ENCODE measurements at regions not wholly inside any gene's neighbourhood (a gene's known extent, or its start where the extent isn't known, plus 50 kb on each side); places are given as distances from the start of the nearest gene placed in this dataset.

- no peak overlapping the region for H3K4me3 ChIP-seq (ENCODE audit: low read length)
- H3K9me3 ChIP-seq (replicated peaks; ENCODE audit: low read length): no peaks in the 10 kb centered on the region
- H3K4me2 ChIP-seq (ENCODE audit: low read length): no peak overlapping the region
- H3K36me3 ChIP-seq (ENCODE audit: insufficient read depth, low read length): no peaks in the 10 kb centered on the region
- no peaks in the 10 kb centered on the region for H3K27me3 ChIP-seq (ENCODE audit: control insufficient read depth, insufficient read depth, low read length)
- H3K4me1 ChIP-seq (ENCODE audit: control insufficient read depth, insufficient read depth, low read length): no peaks in the 10 kb centered on the region
- no peak overlapping the region for H3K9ac ChIP-seq (ENCODE audit: low read depth, low read length)
Measured at GRCh38 chrX:87236830-87237440, 280.7 kb upstream of the KLHL4 start.

GRCh38 chrX:87265518-87265917, 252.1 kb upstream of the KLHL4 start:
- Histone ChIP-seq H3K9me3 (replicated peaks; ENCODE audit: low read length) (no peaks in the 10 kb centered on the region), H3K9ac (ENCODE audit: low read depth, low read length) (no peak overlapping the region), H3K27me3 (ENCODE audit: control insufficient read depth, insufficient read depth, low read length) (no peaks in the 10 kb centered on the region), H3K4me1 (ENCODE audit: control insufficient read depth, insufficient read depth, low read length) (no peaks in the 10 kb centered on the region), H3K4me2 (ENCODE audit: low read length) (no peak overlapping the region), H3K36me3 (ENCODE audit: insufficient read depth, low read length) (no peaks in the 10 kb centered on the region), H3K4me3 (ENCODE audit: low read length) (no peak overlapping the region)

GRCh38 chrX:87272491-87272890, 245.1 kb upstream of the KLHL4 start:
- no peak overlapping the region for H3K9ac ChIP-seq (ENCODE audit: low read depth, low read length)
- no peaks in the 10 kb centered on the region for H3K27me3 ChIP-seq (ENCODE audit: control insufficient read depth, insufficient read depth, low read length)

GRCh38 chrX:87299563-87300160, 217.9 kb upstream of the KLHL4 start:
- Histone ChIP-seq H3K9ac (ENCODE audit: low read depth, low read length) (no peak overlapping the region), H3K4me3 (ENCODE audit: low read length) (no peak overlapping the region), H3K27me3 (ENCODE audit: control insufficient read depth, insufficient read depth, low read length) (no peaks in the 10 kb centered on the region), H3K4me2 (ENCODE audit: low read length) (no peak overlapping the region), H3K4me1 (ENCODE audit: control insufficient read depth, insufficient read depth, low read length) (no peaks in the 10 kb centered on the region), H3K9me3 (replicated peaks; ENCODE audit: low read length) (no peaks in the 10 kb centered on the region), H3K36me3 (ENCODE audit: insufficient read depth, low read length) (no peaks in the 10 kb centered on the region)

More at GRCh38 chrX:87272491-87272890, 245.1 kb upstream of the KLHL4 start:
- H3K36me3 ChIP-seq (ENCODE audit: insufficient read depth, low read length): no peaks in the 10 kb centered on the region
- H3K4me2 ChIP-seq (ENCODE audit: low read length): no peak overlapping the region
- no peaks in the 10 kb centered on the region for H3K4me1 ChIP-seq (ENCODE audit: control insufficient read depth, insufficient read depth, low read length)
- H3K9me3 ChIP-seq (replicated peaks; ENCODE audit: low read length): no peaks in the 10 kb centered on the region
- H3K4me3 ChIP-seq (ENCODE audit: low read length): no peak overlapping the region

GRCh38 chrX:87310780-87311179, 206.8 kb upstream of the KLHL4 start:
- Histone ChIP-seq H3K9me3 (replicated peaks; ENCODE audit: low read length) (no peaks in the 10 kb centered on the region), H3K4me2 (ENCODE audit: low read length) (no peak overlapping the region), H3K27me3 (ENCODE audit: control insufficient read depth, insufficient read depth, low read length) (no peaks in the 10 kb centered on the region), H3K4me1 (ENCODE audit: control insufficient read depth, insufficient read depth, low read length) (no peaks in the 10 kb centered on the region), H3K36me3 (ENCODE audit: insufficient read depth, low read length) (no peaks in the 10 kb centered on the region), H3K9ac (ENCODE audit: low read depth, low read length) (no peak overlapping the region), H3K4me3 (ENCODE audit: low read length) (no peak overlapping the region)

GRCh38 chrX:87327267-87327666, 190.3 kb upstream of the KLHL4 start:
- H3K36me3 ChIP-seq (ENCODE audit: insufficient read depth, low read length): no peaks in the 10 kb centered on the region

GRCh38 chrX:87337267-87337666, 180.3 kb upstream of the KLHL4 start:
- Histone ChIP-seq H3K4me3 (ENCODE audit: low read length) (no peak overlapping the region), H3K4me1 (ENCODE audit: control insufficient read depth, insufficient read depth, low read length) (no peaks in the 10 kb centered on the region), H3K9ac (ENCODE audit: low read depth, low read length) (no peak overlapping the region), H3K4me2 (ENCODE audit: low read length) (no peak overlapping the region), H3K27me3 (ENCODE audit: control insufficient read depth, insufficient read depth, low read length) (no peaks in the 10 kb centered on the region), H3K36me3 (ENCODE audit: insufficient read depth, low read length) (no peaks in the 10 kb centered on the region), H3K9me3 (replicated peaks; ENCODE audit: low read length) (no peaks in the 10 kb centered on the region)

More at GRCh38 chrX:87327267-87327666, 190.3 kb upstream of the KLHL4 start:
- Histone ChIP-seq H3K9me3 (replicated peaks; ENCODE audit: low read length) (no peaks in the 10 kb centered on the region), H3K4me1 (ENCODE audit: control insufficient read depth, insufficient read depth, low read length) (no peaks in the 10 kb centered on the region), H3K4me2 (ENCODE audit: low read length) (no peak overlapping the region), H3K27me3 (ENCODE audit: control insufficient read depth, insufficient read depth, low read length) (no peaks in the 10 kb centered on the region), H3K9ac (ENCODE audit: low read depth, low read length) (no peak overlapping the region), H3K4me3 (ENCODE audit: low read length) (no peak overlapping the region)

GRCh38 chrX:87338510-87338909, 179.1 kb upstream of the KLHL4 start:
- Histone ChIP-seq H3K4me2 (ENCODE audit: low read length) (no peak overlapping the region), H3K4me3 (ENCODE audit: low read length) (no peak overlapping the region), H3K9ac (ENCODE audit: low read depth, low read length) (no peak overlapping the region), H3K36me3 (ENCODE audit: insufficient read depth, low read length) (no peaks in the 10 kb centered on the region), H3K4me1 (ENCODE audit: control insufficient read depth, insufficient read depth, low read length) (no peaks in the 10 kb centered on the region), H3K27me3 (ENCODE audit: control insufficient read depth, insufficient read depth, low read length) (no peaks in the 10 kb centered on the region), H3K9me3 (replicated peaks; ENCODE audit: low read length) (no peaks in the 10 kb centered on the region)

GRCh38 chrX:87370865-87371264, 146.7 kb upstream of the KLHL4 start:
- no peak overlapping the region for H3K4me3 ChIP-seq (ENCODE audit: low read length)
- no peak overlapping the region for H3K9ac ChIP-seq (ENCODE audit: low read depth, low read length)
- no peaks in the 10 kb centered on the region for H3K27me3 ChIP-seq (ENCODE audit: control insufficient read depth, insufficient read depth, low read length)
- H3K9me3 ChIP-seq (replicated peaks; ENCODE audit: low read length): no peaks in the 10 kb centered on the region
- H3K4me1 ChIP-seq (ENCODE audit: control insufficient read depth, insufficient read depth, low read length): no peaks in the 10 kb centered on the region
- no peaks in the 10 kb centered on the region for H3K36me3 ChIP-seq (ENCODE audit: insufficient read depth, low read length)
- no peak overlapping the region for H3K4me2 ChIP-seq (ENCODE audit: low read length)

GRCh38 chrX:87374324-87374723, 143.3 kb upstream of the KLHL4 start:
- no peaks in the 10 kb centered on the region for H3K9me3 ChIP-seq (replicated peaks; ENCODE audit: low read length)
- no peak overlapping the region for H3K4me2 ChIP-seq (ENCODE audit: low read length)
- no peak overlapping the region for H3K4me3 ChIP-seq (ENCODE audit: low read length)

GRCh38 chrX:87376896-87377295, 140.7 kb upstream of the KLHL4 start:
- no peaks in the 10 kb centered on the region for H3K9me3 ChIP-seq (replicated peaks; ENCODE audit: low read length)
- H3K36me3 ChIP-seq (ENCODE audit: insufficient read depth, low read length): no peaks in the 10 kb centered on the region
- H3K4me1 ChIP-seq (ENCODE audit: control insufficient read depth, insufficient read depth, low read length): no peaks in the 10 kb centered on the region
- no peak overlapping the region for H3K9ac ChIP-seq (ENCODE audit: low read depth, low read length)
- no peak overlapping the region for H3K4me3 ChIP-seq (ENCODE audit: low read length)
- H3K4me2 ChIP-seq (ENCODE audit: low read length): no peak overlapping the region
- H3K27me3 ChIP-seq (ENCODE audit: control insufficient read depth, insufficient read depth, low read length): no peaks in the 10 kb centered on the region

More at GRCh38 chrX:87374324-87374723, 143.3 kb upstream of the KLHL4 start:
- Histone ChIP-seq H3K9ac (ENCODE audit: low read depth, low read length) (no peak overlapping the region), H3K4me1 (ENCODE audit: control insufficient read depth, insufficient read depth, low read length) (no peaks in the 10 kb centered on the region), H3K27me3 (ENCODE audit: control insufficient read depth, insufficient read depth, low read length) (no peaks in the 10 kb centered on the region), H3K36me3 (ENCODE audit: insufficient read depth, low read length) (no peaks in the 10 kb centered on the region)

GRCh38 chrX:87388381-87388780, 129.2 kb upstream of the KLHL4 start:
- Histone ChIP-seq H3K36me3 (ENCODE audit: insufficient read depth, low read length) (no peaks in the 10 kb centered on the region), H3K4me1 (ENCODE audit: control insufficient read depth, insufficient read depth, low read length) (no peaks in the 10 kb centered on the region), H3K4me2 (ENCODE audit: low read length) (no peak overlapping the region), H3K9me3 (replicated peaks; ENCODE audit: low read length) (no peaks in the 10 kb centered on the region), H3K27me3 (ENCODE audit: control insufficient read depth, insufficient read depth, low read length) (no peaks in the 10 kb centered on the region), H3K4me3 (ENCODE audit: low read length) (no peak overlapping the region), H3K9ac (ENCODE audit: low read depth, low read length) (no peak overlapping the region)
